ENCODE measurements at regions not wholly inside any gene's neighbourhood (a gene's known extent, or its start where the extent isn't known, plus 50 kb on each side); places are given as distances from the start of the nearest gene placed in this dataset.

DNA sequence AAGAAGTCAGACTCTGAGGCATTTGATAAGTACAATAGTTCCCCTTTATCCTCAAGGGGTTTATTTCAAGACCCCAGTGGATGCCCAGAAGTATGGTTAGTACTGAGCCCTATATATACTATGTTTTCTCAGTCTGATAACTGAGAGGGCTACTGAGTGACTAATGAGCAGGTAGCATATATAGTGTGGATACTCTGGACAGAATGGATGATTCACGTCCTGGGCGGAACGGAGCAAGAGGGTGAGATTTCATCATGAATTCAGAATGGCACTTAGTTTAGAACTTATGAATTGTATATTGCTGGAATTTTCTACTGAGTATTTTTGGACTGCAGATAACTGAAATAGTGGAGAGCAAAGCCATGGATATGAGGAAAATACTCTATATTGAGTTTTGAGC, 457.6 kb downstream of the PLK2 start:
- 89% methylated on average over 3 of the region's 3 CpGs for WGBS
- TF ChIP-seq NR2F2 (IDR thresholded peaks at IDR 0.05) = no peak
- no peak for TF ChIP-seq RXRA (IDR thresholded peaks at IDR 0.05)
- TF ChIP-seq, protein P1, sequence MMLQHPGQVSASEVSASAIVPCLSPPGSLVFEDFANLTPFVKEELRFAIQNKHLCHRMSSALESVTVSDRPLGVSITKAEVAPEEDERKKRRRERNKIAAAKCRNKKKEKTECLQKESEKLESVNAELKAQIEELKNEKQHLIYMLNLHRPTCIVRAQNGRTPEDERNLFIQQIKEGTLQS (IDR thresholded peaks at IDR 0.05) = no peak
- no peak for TF ChIP-seq RAD21 (IDR thresholded peaks at IDR 0.05)
- TF ChIP-seq FOXA1 (IDR thresholded peaks at IDR 0.05) = no peak
- TF ChIP-seq, protein P2, sequence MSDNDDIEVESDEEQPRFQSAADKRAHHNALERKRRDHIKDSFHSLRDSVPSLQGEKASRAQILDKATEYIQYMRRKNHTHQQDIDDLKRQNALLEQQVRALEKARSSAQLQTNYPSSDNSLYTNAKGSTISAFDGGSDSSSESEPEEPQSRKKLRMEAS (IDR thresholded peaks at IDR 0.05) = no peak
- TF ChIP-seq, protein P3, sequence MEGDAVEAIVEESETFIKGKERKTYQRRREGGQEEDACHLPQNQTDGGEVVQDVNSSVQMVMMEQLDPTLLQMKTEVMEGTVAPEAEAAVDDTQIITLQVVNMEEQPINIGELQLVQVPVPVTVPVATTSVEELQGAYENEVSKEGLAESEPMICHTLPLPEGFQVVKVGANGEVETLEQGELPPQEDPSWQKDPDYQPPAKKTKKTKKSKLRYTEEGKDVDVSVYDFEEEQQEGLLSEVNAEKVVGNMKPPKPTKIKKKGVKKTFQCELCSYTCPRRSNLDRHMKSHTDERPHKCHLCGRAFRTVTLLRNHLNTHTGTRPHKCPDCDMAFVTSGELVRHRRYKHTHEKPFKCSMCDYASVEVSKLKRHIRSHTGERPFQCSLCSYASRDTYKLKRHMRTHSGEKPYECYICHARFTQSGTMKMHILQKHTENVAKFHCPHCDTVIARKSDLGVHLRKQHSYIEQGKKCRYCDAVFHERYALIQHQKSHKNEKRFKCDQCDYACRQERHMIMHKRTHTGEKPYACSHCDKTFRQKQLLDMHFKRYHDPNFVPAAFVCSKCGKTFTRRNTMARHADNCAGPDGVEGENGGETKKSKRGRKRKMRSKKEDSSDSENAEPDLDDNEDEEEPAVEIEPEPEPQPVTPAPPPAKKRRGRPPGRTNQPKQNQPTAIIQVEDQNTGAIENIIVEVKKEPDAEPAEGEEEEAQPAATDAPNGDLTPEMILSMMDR (IDR thresholded peaks at IDR 0.05; ENCODE audit: low read depth, low read length, missing input control) = no peak
- no peak for TF ChIP-seq EGR1 (IDR thresholded peaks at IDR 0.05; ENCODE audit: low read depth in 2 of 2)
- TF ChIP-seq SP1 (IDR thresholded peaks at IDR 0.05) = no peak
- no peak for TF ChIP-seq TAF1 (conservative IDR thresholded peaks at IDR 0.05)
- TF ChIP-seq HNF4G (IDR thresholded peaks at IDR 0.05) = no peak
- no peak for TF ChIP-seq FOXA2 (IDR thresholded peaks at IDR 0.05)
- no peak for TF ChIP-seq YY1 (IDR thresholded peaks at IDR 0.05)
- no peak for TF ChIP-seq GABPA (IDR thresholded peaks at IDR 0.05 in 1 of 2, conservative IDR thresholded peaks at IDR 0.05 in 1 of 2)
- TF ChIP-seq JUND (IDR thresholded peaks at IDR 0.05) = no peak

DNA sequence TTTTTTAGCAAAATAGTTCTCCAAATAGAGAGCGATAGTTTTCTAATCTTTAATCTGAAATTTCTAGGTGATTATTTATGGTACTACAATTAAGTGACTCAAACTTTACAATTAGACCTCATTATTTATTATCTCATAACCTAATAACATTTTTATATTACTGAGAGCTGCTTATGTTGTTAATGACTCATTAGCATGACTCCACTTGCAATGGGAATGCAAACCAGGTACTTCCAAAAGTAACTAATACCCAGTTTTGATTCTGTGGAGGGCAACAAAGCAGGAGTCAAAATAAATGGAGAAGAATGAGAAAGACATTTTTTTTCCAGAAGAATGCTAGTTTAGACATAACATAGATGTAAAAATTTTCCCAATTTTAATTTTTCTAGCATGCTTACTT, 466.0 kb downstream of the PLK2 start:
- no peak for DNase-seq (ENCODE audit: low spot score)
- Histone ChIP-seq H3K27me3 (ENCODE audit: control insufficient read depth in 4 of 4, insufficient read depth in 4 of 4, low read length in 3 of 4) (no peaks in the 10 kb centered on the region), H3K4me3 (ENCODE audit: low read depth in 1 of 3, low read length in 3 of 3) (no peak overlapping the region), H3K4me1 (ENCODE audit: control insufficient read depth in 4 of 4, insufficient read depth in 4 of 4, low read length in 3 of 4) (no peaks in the 10 kb centered on the region), H3K9ac (ENCODE audit: low read depth in 1 of 2, low read length in 2 of 2) (no peak overlapping the region), H3K9me3 (ENCODE audit: control insufficient read depth in 4 of 4, low read length in 3 of 4) (peaks cover 0 to 3% (median 0%) of the 10 kb centered on the region in 4 donors), H3K36me3 (ENCODE audit: control insufficient read depth in 4 of 4, insufficient read depth in 3 of 4, low read depth in 1 of 4, low read length in 3 of 4) (no peaks in the 10 kb centered on the region), H3K27ac (ENCODE audit: low read depth in 1 of 2, low read length in 2 of 2) (no peak overlapping the region)
- TF ChIP-seq, protein P3 (IDR thresholded peaks at IDR 0.05; ENCODE audit: low read depth, low read length, missing input control) = no peak
- TF ChIP-seq EGR1 (IDR thresholded peaks at IDR 0.05; ENCODE audit: low read depth in 2 of 2) (no peak), SP1 (IDR thresholded peaks at IDR 0.05) (no peak), HNF4A (conservative IDR thresholded peaks at IDR 0.05) (no peak), GABPA (IDR thresholded peaks at IDR 0.05 in 1 of 2, conservative IDR thresholded peaks at IDR 0.05 in 1 of 2) (no peak), FOXA1 (IDR thresholded peaks at IDR 0.05) (no peak), RAD21 (IDR thresholded peaks at IDR 0.05) (no peak), JUND (IDR thresholded peaks at IDR 0.05) (no peak), HNF4G (IDR thresholded peaks at IDR 0.05) (no peak), FOXA2 (IDR thresholded peaks at IDR 0.05) (no peak)
- TF ChIP-seq, protein P1 (IDR thresholded peaks at IDR 0.05) = no peak
- TF ChIP-seq, protein P4, sequence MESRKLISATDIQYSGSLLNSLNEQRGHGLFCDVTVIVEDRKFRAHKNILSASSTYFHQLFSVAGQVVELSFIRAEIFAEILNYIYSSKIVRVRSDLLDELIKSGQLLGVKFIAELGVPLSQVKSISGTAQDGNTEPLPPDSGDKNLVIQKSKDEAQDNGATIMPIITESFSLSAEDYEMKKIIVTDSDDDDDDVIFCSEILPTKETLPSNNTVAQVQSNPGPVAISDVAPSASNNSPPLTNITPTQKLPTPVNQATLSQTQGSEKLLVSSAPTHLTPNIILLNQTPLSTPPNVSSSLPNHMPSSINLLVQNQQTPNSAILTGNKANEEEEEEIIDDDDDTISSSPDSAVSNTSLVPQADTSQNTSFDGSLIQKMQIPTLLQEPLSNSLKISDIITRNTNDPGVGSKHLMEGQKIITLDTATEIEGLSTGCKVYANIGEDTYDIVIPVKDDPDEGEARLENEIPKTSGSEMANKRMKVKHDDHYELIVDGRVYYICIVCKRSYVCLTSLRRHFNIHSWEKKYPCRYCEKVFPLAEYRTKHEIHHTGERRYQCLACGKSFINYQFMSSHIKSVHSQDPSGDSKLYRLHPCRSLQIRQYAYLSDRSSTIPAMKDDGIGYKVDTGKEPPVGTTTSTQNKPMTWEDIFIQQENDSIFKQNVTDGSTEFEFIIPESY (IDR thresholded peaks at IDR 0.05) = no peak
- TF ChIP-seq, protein P2 (IDR thresholded peaks at IDR 0.05) = no peak
- WGBS = 94% methylated on average over 1 of the region's 1 CpG

More for the DNA sequence above, 457.6 kb downstream of the PLK2 start:
- Histone ChIP-seq H3K4me3 (ENCODE audit: low read depth in 1 of 3, low read length in 3 of 3) (no peak overlapping the region), H3K9me3 (ENCODE audit: control insufficient read depth in 4 of 4, low read length in 3 of 4) (peaks cover 0 to 3% (median 0%) of the 10 kb centered on the region in 4 donors), H3K4me1 (ENCODE audit: control insufficient read depth in 4 of 4, insufficient read depth in 4 of 4, low read length in 3 of 4) (no peaks in the 10 kb centered on the region), H3K9ac (ENCODE audit: low read depth in 1 of 2, low read length in 2 of 2) (no peak overlapping the region), H3K36me3 (ENCODE audit: control insufficient read depth in 4 of 4, insufficient read depth in 3 of 4, low read depth in 1 of 4, low read length in 3 of 4) (no peaks in the 10 kb centered on the region), H3K27me3 (ENCODE audit: control insufficient read depth in 4 of 4, insufficient read depth in 4 of 4, low read length in 3 of 4) (no peaks in the 10 kb centered on the region), H3K27ac (ENCODE audit: low read depth in 1 of 2, low read length in 2 of 2) (no peak overlapping the region)
- no peak for DNase-seq (ENCODE audit: low spot score)

All from liver (tissue), 8 donors.